ENCODE measurements at regions not wholly inside any gene's neighbourhood (a gene's known extent, or its start where the extent isn't known, plus 50 kb on each side); places are given as distances from the start of the nearest gene placed in this dataset.
A peak's percentile ranks its signal among the peaks of the same experiment; 100 is the strongest.
"Not testable (repeated sequence)": the region's sequence is repeated elsewhere in the genome, so short reads cannot be mapped to it uniquely, and the experiment has no call there.

DNA sequence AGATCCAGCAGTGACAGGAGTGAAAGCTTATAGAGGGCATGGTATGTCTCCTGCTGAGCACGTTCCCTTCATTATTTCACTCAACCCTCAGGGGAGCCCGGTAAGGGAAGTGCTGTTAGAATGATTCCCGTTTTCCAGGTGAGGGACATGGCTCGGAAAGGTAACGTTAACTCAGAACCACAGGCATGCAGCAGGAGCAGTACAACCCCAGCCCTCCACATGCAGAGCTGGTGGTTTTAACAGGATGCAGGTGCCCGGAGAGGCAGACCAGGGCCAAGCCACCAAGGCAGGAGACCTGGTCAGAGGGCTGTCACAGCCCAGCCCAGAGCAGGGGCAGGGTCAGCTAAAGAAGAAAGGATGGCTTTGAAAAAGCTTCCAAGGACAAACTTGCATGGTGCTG, 268.5 kb downstream of the SH3BP4 start:
- no peak for DNase-seq

DNA sequence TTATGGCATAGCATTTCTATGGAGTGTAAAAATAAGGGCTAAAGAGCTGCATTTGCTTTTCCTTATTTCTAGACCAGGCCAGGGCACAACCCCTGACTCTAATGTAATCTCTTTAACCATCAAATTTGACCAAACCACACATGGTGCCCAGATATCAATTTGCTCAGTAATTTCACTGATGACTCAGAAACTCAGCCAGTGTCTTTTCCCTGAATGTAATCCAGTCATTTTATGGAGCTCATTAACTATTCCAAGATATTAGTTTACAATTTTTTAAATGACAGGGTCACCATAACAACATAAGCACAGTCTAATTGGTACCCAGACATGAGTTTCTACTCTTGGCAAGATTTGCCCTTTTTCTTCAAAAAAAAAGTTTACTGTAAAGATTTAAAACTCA, 270.8 kb upstream of the AGAP1 start:
- peak; percentile 42 for DNase-seq

GRCh38 chr2:235224410-235224809, 269.4 kb upstream of the AGAP1 start:
- DNase-seq, result no peak

DNA sequence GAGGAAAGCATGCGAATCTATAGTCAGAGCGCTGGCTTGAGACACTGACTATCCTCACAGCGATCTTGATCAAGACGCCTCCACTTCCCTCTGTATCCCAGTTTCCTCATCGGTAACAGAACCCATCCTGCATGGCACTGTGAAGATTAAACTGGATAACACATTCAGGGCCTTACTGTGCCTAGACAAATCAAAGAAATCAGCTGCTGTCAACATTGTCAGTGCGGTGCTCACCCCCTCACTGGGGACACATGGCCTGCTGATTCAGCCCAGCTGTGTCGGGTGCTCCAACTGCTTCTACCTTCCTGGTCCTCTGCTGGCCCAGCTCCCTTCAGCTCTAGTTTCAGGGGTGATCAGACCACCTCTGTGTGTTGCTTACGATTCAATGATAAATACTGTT, 268.6 kb upstream of the AGAP1 start:
- DNase-seq, result no peak

- no peak for DNase-seq
Observed at GRCh38 chr2:235227590-235227989, 266.3 kb upstream of the AGAP1 start.

- not testable (repeated sequence) for DNase-seq
Observed at GRCh38 chr2:235228422-235228821, 265.4 kb upstream of the AGAP1 start.

- no peak for DNase-seq
Observed at GRCh38 chr2:235229236-235229635, 264.6 kb upstream of the AGAP1 start.

DNA sequence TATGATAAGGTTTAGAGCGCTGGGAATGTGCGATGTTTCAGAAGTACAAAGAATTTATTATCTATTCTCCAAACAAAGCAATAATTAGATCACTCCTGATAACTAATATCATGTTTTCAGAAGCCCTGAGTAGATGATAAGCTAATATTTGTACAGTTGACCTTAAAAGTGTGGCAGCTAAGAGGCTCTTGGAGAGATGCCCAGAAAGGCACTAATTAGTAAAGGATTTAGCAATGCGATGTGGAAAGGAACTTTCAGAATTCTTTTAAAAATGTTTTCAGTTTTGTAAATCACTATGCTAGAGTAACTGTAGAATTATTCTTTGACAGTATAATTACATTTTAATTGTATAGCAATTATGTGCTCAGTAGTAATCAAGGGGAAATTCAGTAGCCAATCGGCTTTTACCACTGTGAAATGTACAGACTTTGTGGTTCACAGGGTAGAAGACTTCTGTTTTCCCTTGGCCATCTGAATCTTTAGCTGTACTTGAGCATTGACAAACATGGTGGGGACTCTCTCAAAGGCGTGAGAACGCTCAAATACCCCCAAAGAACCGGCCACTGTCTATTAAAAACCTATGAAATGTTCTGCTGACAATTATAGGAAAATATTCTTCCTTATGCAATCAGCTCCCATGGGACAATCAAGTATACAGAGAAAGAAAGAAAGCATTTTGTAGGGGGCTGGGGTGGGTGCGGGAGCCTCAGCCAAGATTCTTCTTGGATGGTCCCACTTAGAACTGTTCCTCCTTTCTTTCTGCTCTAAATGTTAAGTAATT, 262.8 kb upstream of the AGAP1 start:
- peak; percentile 37 for DNase-seq

GRCh38 chr2:235232449-235233433, 261.1 kb upstream of the AGAP1 start:
- no peak for DNase-seq

DNA sequence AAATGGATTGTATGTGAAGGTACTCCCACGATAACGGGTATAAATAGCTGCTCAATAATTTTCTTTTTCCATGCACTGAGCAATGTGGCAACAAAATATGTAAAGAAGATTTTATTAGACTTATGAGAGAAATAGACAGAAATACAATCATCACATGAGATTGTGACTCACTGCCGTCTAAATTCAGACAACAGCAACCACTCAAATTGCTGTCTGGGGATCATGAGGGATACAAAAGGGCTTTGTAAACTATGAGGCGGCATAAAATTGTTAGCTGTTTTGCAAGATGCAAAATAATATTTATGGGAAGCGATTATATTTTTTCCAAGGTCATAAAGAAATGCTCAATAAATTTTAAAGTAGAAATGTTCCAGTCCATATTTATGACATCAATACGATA, 259.1 kb upstream of the AGAP1 start:
- no peak for DNase-seq

- no peak for DNase-seq
Observed at GRCh38 chr2:235235977-235236767, 257.7 kb upstream of the AGAP1 start.

GRCh38 chr2:235238537-235238936, 255.3 kb upstream of the AGAP1 start:
- peak; percentile 23 for DNase-seq

DNA sequence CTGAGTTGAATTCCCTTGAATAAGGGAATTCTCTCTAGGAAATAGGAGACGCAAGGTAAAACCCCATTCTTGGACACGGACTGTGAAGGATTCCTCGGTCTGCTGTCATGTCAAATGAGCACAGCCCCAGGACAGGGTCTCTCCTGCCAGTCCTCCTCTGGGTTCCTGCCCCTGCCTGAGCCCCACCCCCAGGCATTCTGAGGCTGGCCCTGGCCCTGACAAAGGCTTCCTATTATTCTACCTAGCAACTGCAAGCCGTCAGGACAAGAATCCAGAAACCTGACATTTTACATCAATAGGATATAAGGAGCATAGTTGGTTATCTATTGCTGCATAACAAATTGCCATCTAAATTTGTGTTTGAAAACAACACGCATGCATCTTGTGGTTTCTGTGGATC, 253.3 kb upstream of the AGAP1 start:
- DNase-seq, result no peak

GRCh38 chr2:235244255-235245220, 249.3 kb upstream of the AGAP1 start:
- peak; percentile 15 for DNase-seq

DNA sequence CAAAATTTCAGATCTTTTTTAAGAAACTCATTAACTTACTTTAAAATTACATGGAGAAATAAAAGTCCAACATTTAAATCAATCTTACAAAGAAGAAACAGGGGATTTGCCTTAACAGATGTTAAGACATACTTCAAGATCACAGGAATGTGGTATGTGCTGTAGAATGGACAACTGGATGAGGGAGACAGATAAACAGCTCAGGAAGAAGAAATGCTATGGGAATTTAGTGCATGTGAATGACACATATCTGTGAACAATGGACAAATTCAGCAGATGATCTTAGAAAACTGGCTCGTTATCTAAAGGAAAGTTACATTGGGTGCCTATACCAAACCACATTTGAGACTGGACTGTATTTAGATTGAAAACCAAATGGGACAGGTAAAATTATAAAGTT, 246.8 kb upstream of the AGAP1 start:
- no peak for DNase-seq

DNA sequence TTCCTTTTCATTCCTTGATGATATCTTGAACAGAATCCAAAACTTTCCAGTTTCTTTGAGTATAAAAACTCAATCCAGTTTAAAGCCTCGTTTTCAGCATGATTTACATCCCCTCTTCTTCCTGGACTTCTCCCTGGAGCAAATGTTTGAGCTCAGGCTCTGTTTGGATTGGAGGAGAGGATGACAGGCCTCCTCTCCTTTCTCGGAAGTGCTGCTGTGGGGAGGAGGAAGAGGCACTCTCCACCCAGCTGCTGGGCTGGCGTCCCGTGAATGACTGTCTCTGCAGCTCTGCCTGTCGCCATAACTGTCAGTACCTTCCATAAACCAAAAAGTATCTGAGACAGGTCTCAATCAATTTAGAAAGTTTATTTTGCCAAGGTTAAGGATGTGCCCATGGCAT, 238.2 kb upstream of the AGAP1 start:
- no peak for DNase-seq

DNA sequence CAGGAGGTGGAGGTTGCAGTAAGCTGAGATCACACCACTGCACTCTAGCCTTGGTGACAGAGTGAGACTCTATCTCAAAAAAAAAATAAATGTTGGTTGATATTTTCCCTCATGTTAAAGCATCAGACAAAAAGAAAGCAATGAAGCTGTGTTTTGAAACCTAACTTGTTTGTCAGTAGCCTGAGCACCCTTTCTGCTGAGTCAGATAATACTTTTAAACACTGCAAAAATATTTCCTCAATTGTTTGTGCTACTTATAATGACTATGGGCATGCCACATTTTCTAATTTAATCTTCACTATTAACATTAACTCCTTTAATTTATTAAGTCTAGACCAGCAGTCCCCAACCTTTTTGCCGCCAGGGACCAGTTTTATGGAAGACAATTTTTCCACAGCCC, 236.3 kb upstream of the AGAP1 start:
- no peak for DNase-seq

DNA sequence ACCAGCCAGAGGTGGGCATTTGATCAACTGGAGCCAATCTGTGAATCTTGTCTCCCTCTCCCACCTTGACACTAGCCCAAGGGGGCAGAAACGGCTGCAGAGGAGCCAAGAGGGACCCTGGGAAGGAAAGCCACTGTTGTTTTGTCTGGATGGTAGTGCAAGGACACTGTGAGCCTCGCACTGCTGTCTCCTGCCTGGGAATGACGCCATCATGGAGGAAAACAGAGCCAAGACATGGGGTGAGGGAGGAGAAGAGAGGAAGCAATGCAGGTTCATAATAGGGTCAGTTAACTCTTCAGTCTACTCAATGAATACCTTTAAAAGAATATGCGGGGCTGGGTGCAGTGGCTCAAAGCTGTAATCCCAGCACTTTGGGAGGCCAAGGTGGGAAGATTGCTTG, 231.1 kb upstream of the AGAP1 start:
- no peak for DNase-seq

- peak; percentile 80 for DNase-seq
Observed at GRCh38 chr2:235263205-235264120, 230.4 kb upstream of the AGAP1 start.

GRCh38 chr2:235264121-235264493, 229.7 kb upstream of the AGAP1 start:
- DNase-seq, result no peak

GRCh38 chr2:235264512-235264911, 229.3 kb upstream of the AGAP1 start:
- DNase-seq, result no peak
